ENCODE measurements at regions not wholly inside any gene's neighbourhood (a gene's known extent, or its start where the extent isn't known, plus 50 kb on each side); places are given as distances from the start of the nearest gene placed in this dataset.

DNA sequence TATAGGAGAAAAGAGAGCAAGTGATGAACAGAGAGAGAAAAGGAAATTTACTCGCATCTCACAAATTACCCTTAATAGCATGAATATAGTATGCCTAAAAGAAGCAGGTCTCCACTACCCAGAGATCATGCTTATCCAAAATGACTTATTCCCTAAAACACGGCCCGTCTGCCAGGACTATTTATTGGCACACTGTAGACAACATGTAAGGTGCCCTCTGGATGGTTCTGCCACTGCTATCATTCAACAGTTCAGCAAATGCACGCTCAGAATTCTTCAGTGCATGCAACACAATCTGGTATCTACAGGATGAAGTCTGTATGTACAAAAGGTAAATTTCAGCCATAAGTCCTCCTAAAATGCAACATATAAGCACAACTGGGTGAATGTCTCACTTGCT lies 465.8 kb downstream of the SHQ1 start:
- no peak for DNase-seq (ENCODE audit: low read depth in 1 of 2, low spot score in 1 of 2)
- TF ChIP-seq ZNF302 (CRISPR knock-in tag; IDR thresholded peaks at IDR 0.05) = no peak
- TF ChIP-seq PHF8 (IDR thresholded peaks at IDR 0.05; ENCODE audit: borderline replicate concordance, low read depth) = no peak
- TF ChIP-seq MYC (IDR thresholded peaks at IDR 0.05; ENCODE audit: borderline replicate concordance, low read length) = no peak
- TF ChIP-seq RFX5 (IDR thresholded peaks at IDR 0.05) = no peak
- TF ChIP-seq, protein P1, sequence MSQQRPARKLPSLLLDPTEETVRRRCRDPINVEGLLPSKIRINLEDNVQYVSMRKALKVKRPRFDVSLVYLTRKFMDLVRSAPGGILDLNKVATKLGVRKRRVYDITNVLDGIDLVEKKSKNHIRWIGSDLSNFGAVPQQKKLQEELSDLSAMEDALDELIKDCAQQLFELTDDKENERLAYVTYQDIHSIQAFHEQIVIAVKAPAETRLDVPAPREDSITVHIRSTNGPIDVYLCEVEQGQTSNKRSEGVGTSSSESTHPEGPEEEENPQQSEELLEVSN (IDR thresholded peaks at IDR 0.05; ENCODE audit: borderline replicate concordance, low read depth) = no peak
- no peak for TF ChIP-seq MAFK (IDR thresholded peaks at IDR 0.05; ENCODE audit: partially characterized antibody)
- TF ChIP-seq EP300 (IDR thresholded peaks at IDR 0.05) = no peak
- ChIA-PET CTCF (no interaction called here), POLR2A (no interaction called here)
- no peak for FAIRE-seq
- no peak for ATAC-seq
- Histone ChIP-seq H3K4me2 (no peak overlapping the region), H3K4me1 (peaks cover 6% of the 10 kb centered on the region; the same call in 2 of the 3 replicates), H3K9me3 (no peaks in the 10 kb centered on the region), H3K27ac (no peak overlapping the region), H3K4me3 (no peak overlapping the region)
- WGBS (ENCODE audit: missing lambda C conversion rate) = 97% methylated on average over 4 of the region's 4 CpGs

DNA sequence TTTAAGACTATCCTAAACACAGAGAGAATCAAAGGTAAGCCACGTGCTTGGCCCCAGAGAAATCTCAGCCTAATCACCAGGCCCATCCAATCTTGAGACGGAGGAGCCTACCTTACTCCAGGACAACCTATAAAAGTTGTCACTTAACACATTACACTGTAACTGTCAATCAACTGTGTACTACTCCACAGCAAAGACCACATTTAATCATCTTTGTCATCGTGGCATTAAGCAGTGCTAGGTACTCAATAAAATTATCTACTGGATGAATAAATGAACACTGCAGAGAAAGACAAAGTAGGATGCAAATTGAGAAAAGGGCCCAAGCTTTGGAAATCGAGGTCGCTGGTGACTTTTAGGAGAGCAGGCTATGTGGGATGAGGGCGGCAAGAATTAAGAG lies 466.7 kb downstream of the SHQ1 start:
- CTCF ChIA-PET = no interaction called here
- FAIRE-seq = no peak
- H3K4me2 ChIP-seq = no peak overlapping the region
- H3K4me3 ChIP-seq = no peak overlapping the region
- TF ChIP-seq, protein P2, sequence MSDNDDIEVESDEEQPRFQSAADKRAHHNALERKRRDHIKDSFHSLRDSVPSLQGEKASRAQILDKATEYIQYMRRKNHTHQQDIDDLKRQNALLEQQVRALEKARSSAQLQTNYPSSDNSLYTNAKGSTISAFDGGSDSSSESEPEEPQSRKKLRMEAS (IDR thresholded peaks at IDR 0.05) = no peak
- TF ChIP-seq CBX2 (IDR thresholded peaks at IDR 0.05; ENCODE audit: borderline replicate concordance, low read depth) = no peak
- TF ChIP-seq EHMT2 (IDR thresholded peaks at IDR 0.05; ENCODE audit: low read depth) = no peak
- no peak for TF ChIP-seq TFCP2L1 (CRISPR knock-in tag; IDR thresholded peaks at IDR 0.05)
- no peak for TF ChIP-seq NR3C1 (IDR thresholded peaks at IDR 0.05)
- TF ChIP-seq EP300 (IDR thresholded peaks at IDR 0.05) = no peak
- no peak for TF ChIP-seq RNF2 (IDR thresholded peaks at IDR 0.05; ENCODE audit: borderline replicate concordance, low read depth)
- TF ChIP-seq, protein P3, sequence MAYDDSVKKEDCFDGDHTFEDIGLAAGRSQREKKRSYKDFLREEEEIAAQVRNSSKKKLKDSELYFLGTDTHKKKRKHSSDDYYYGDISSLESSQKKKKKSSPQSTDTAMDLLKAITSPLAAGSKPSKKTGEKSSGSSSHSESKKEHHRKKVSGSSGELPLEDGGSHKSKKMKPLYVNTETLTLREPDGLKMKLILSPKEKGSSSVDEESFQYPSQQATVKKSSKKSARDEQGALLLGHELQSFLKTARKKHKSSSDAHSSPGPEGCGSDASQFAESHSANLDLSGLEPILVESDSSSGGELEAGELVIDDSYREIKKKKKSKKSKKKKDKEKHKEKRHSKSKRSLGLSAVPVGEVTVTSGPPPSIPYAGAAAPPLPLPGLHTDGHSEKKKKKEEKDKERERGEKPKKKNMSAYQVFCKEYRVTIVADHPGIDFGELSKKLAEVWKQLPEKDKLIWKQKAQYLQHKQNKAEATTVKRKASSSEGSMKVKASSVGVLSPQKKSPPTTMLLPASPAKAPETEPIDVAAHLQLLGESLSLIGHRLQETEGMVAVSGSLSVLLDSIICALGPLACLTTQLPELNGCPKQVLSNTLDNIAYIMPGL (CRISPR knock-in tag; IDR thresholded peaks at IDR 0.05; ENCODE audit: borderline replicate concordance) = no peak
- TF ChIP-seq SMC3 (IDR thresholded peaks at IDR 0.05) = no peak
- TF ChIP-seq HOXB13 (CRISPR knock-in tag; IDR thresholded peaks at IDR 0.05; ENCODE audit: low read depth) = no peak
- TF ChIP-seq NPAS2 (CRISPR knock-in tag; IDR thresholded peaks at IDR 0.05; ENCODE audit: borderline replicate concordance) = no peak
- TF ChIP-seq PHF8 (IDR thresholded peaks at IDR 0.05; ENCODE audit: borderline replicate concordance, low read depth) = no peak
- TF ChIP-seq ZFP36 (IDR thresholded peaks at IDR 0.05; ENCODE audit: borderline replicate concordance, partially characterized antibody) = no peak
- no peak for TF ChIP-seq ZNF302 (CRISPR knock-in tag; IDR thresholded peaks at IDR 0.05)
- TF ChIP-seq KDM5A (IDR thresholded peaks at IDR 0.05) = no peak
- no peak for TF ChIP-seq ESRRA (IDR thresholded peaks at IDR 0.05; ENCODE audit: borderline replicate concordance, low read length)
- no peak for TF ChIP-seq BHLHE40 (IDR thresholded peaks at IDR 0.05; ENCODE audit: low read depth, low read length)
- no peak for TF ChIP-seq RFX5 (IDR thresholded peaks at IDR 0.05)
- ATAC-seq = no peak
- no peak overlapping the region for H3K27ac ChIP-seq
- DNase-seq (ENCODE audit: low read depth in 1 of 2, low spot score in 1 of 2) = no peak
- WGBS (ENCODE audit: missing lambda C conversion rate) = 92% methylated on average over 6 of the region's 6 CpGs
- H3K9me3 ChIP-seq = no peaks in the 10 kb centered on the region
- peaks cover 6% of the 10 kb centered on the region; the same call in 2 of the 3 replicates for H3K4me1 ChIP-seq
- POLR2A ChIA-PET = no interaction called here
